Spleen (tissue), 7 donors: ENCODE measurements at regions not wholly inside any gene's neighbourhood (a gene's known extent, or its start where the extent isn't known, plus 50 kb on each side); places are given as distances from the start of the nearest gene placed in this dataset.

Experiments used
- POLR2A ChIP-seq, 3 donors: fragments of 450-650 bp; IDR thresholded peaks; one replicate each; pipeline ENCODE4 v1.5.1; 2017; ENCODE audit warnings: antibody characterized with exemption in 3 of 3, mild to moderate bottlenecking in 1 of 3
- TF ChIP-seq, protein P1 (sequence below), 11 experiments: fragments of 200-600 bp in 7 of 11; fragments of 450-650 bp in 4 of 11; sonication (generic) in 4 of 11; IDR thresholded peaks in 8 of 11; conservative IDR thresholded peaks in 3 of 11; 1 replicate in 7 of 11; 2 replicates in 4 of 11; pipeline versions ENCODE4 v1.4.0 to v1.8.0; 2016 to 2021; ENCODE audit warnings: antibody characterized with exemption in 11 of 11, inconsistent platforms in 4 of 11, mild to moderate bottlenecking in 1 of 11
- donor health status: DM: no; HTN: no; CAD: no; lungs with moderate emphysema.
- donor health status: DM: no; HTN: no; CAD: no.
- donor health status: DM: no; HTN: no; CAD: no.

DNA sequence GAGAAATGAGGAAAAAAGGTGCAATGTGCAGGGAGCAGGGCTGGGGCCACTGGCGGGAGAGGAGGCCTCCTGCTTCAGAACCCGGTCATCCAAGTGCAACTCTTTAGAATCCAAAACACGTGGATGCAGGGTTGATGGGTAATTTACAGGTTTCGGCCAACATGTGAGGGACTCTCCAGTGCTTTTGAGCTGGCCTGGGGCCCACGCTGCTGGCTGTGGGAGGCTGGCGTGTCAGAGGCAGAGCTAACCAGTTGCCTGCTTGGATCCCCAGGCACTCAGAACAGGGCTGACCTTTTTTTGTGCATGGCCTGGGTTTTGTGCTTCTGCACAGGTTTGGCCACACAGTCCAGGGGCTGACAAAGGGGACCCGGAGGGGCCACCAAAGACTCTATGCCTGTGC is 61.6 kb downstream of the GADD45G start:
- TF ChIP-seq, protein P1, sequence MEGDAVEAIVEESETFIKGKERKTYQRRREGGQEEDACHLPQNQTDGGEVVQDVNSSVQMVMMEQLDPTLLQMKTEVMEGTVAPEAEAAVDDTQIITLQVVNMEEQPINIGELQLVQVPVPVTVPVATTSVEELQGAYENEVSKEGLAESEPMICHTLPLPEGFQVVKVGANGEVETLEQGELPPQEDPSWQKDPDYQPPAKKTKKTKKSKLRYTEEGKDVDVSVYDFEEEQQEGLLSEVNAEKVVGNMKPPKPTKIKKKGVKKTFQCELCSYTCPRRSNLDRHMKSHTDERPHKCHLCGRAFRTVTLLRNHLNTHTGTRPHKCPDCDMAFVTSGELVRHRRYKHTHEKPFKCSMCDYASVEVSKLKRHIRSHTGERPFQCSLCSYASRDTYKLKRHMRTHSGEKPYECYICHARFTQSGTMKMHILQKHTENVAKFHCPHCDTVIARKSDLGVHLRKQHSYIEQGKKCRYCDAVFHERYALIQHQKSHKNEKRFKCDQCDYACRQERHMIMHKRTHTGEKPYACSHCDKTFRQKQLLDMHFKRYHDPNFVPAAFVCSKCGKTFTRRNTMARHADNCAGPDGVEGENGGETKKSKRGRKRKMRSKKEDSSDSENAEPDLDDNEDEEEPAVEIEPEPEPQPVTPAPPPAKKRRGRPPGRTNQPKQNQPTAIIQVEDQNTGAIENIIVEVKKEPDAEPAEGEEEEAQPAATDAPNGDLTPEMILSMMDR (IDR thresholded peaks at IDR 0.05 in 8 of 11, conservative IDR thresholded peaks at IDR 0.05 in 3 of 11) = no peak
- TF ChIP-seq POLR2A (IDR thresholded peaks at IDR 0.05) = no peak
